H1 (cell line): ENCODE measurements at regions not wholly inside any gene's neighbourhood (a gene's known extent, or its start where the extent isn't known, plus 50 kb on each side); places are given as distances from the start of the nearest gene placed in this dataset.

ENCODE experiments used
- CTCF ChIA-PET: fragments of 300-600 bp; sonication (Branson Sonifier 250); formaldehyde crosslinking; loops from one replicate; lab custom pipeline; 2021; ENCODE audit not compliant: partially characterized antibody; lab: Charles Lee
- POLR2A ChIA-PET: fragments of 300-600 bp; sonication (Branson Sonifier 250); formaldehyde crosslinking; loops from one replicate; lab custom pipeline; 2021; ENCODE audit warnings: inconsistent platforms; ENCODE audit not compliant: partially characterized antibody; lab: Charles Lee
- DNase-seq, 2 experiments: peaks; one replicate each; pipeline versions ENCODE4 v3.0.0 to v3.0.0-alpha.2; 2010 to 2022; ENCODE audit warnings: low spot score in 2 of 2, low read depth in 1 of 2, mixed read lengths in 1 of 2
- FAIRE-seq: peaks from 2 replicates; lab custom pipeline; 2011; peaks lifted over from hg19 to GRCh38; lab: Jason Lieb, UNC
- H2AFZ ChIP-seq: 2 replicates; pipeline ENCODE4 v1.8.1; 2012; ENCODE audit warnings: low read length, inconsistent platforms
- H2AK5ac ChIP-seq: 2 replicates; pipeline ENCODE4 v1.6.1; 2013; ENCODE audit warnings: low read depth, low read length
- H2BK120ac ChIP-seq: replicated peaks from 2 replicates; pipeline ENCODE3; 2013; ENCODE audit warnings: low read depth, low read length, inconsistent platforms
- H2BK12ac ChIP-seq: 2 replicates; pipeline ENCODE4 v1.6.1; 2013; ENCODE audit warnings: low read depth, low read length
- H2BK15ac ChIP-seq: 2 replicates; pipeline ENCODE4 v1.6.1; 2013; ENCODE audit warnings: low read length
- H2BK20ac ChIP-seq: 2 replicates; pipeline ENCODE4 v1.6.1; 2013; ENCODE audit warnings: low read length
- H2BK5ac ChIP-seq: 2 replicates; pipeline ENCODE4 v1.6.1; 2013; ENCODE audit warnings: low read depth, low read length
- H3K14ac ChIP-seq: 2 replicates; pipeline ENCODE4 v1.6.1; 2013; ENCODE audit warnings: inconsistent platforms; ENCODE audit not compliant: insufficient read length
- H3K18ac ChIP-seq: 2 replicates; pipeline ENCODE4 v1.6.1; 2013; ENCODE audit warnings: low read length; ENCODE audit errors: extremely low read depth
- H3K23ac ChIP-seq: 2 replicates; pipeline ENCODE4 v1.6.1; 2013; ENCODE audit warnings: inconsistent platforms; ENCODE audit not compliant: insufficient read length
- H3K23me2 ChIP-seq: 2 replicates; pipeline ENCODE4 v1.6.1; 2013; ENCODE audit warnings: low read depth, low read length
- H3K27ac ChIP-seq: 2 replicates; pipeline ENCODE4 v1.6.1; 2011; ENCODE audit warnings: low read depth, low read length, inconsistent platforms
- H3K27me3 ChIP-seq, 4 experiments: replicated peaks in 1 of 4; 1 replicate in 1 of 4; 2 replicates in 3 of 4; pipeline versions ENCODE4 v1.6.1 to v1.8.1; 2011 to 2013; ENCODE audit warnings: low read length in 3 of 4, mild to moderate bottlenecking in 3 of 4, inconsistent platforms in 2 of 4, mixed read lengths in 2 of 4, moderate library complexity in 1 of 4; ENCODE audit not compliant: control insufficient read depth in 3 of 4, insufficient read depth in 3 of 4; ENCODE audit errors: extremely low read depth in 1 of 4
- H3K36me3 ChIP-seq, 4 experiments: 2 replicates each; pipeline versions ENCODE4 v1.6.1 to v1.8.1; 2011 to 2013; ENCODE audit warnings: mild to moderate bottlenecking in 4 of 4, low read length in 3 of 4, moderate library complexity in 2 of 4, control low read depth in 1 of 4, inconsistent platforms in 1 of 4; ENCODE audit not compliant: insufficient read depth in 4 of 4, control insufficient read depth in 2 of 4
- H3K4ac ChIP-seq: replicated peaks from 2 replicates; pipeline ENCODE3; 2013; ENCODE audit warnings: low read length, low read depth, mixed read lengths, inconsistent platforms; ENCODE audit not compliant: insufficient read length
- H3K4me1 ChIP-seq, 4 experiments: replicated peaks in 1 of 4; 1 replicate in 1 of 4; 2 replicates in 3 of 4; pipeline versions ENCODE4 v1.6.1 to v1.8.1; 2011 to 2013; ENCODE audit warnings: low read length in 3 of 4, inconsistent platforms in 2 of 4, mixed read lengths in 1 of 4; ENCODE audit not compliant: insufficient read depth in 4 of 4, control insufficient read depth in 3 of 4
- H3K4me2 ChIP-seq, 2 experiments: 2 replicates each; pipeline versions ENCODE4 v1.6.1 to v1.8.1; 2011 to 2013; ENCODE audit warnings: low read depth in 2 of 2, low read length in 2 of 2, control low read depth in 1 of 2, inconsistent platforms in 1 of 2, mild to moderate bottlenecking in 1 of 2; ENCODE audit not compliant: insufficient read depth in 1 of 2
- H3K4me3 ChIP-seq, 4 experiments: fragments of 200-600, 300-600 bp in 1 of 4; sonication (generic), shearing (Covaris generic), sonication (Bioruptor Twin) in 1 of 4; 2 replicates each; pipeline versions ENCODE4 v1.5.1 to v1.8.1; 2011 to 2016; ENCODE audit warnings: low read length in 4 of 4, low read depth in 3 of 4, control low read depth in 2 of 4, inconsistent platforms in 2 of 4, mild to moderate bottlenecking in 2 of 4, mixed read lengths in 1 of 4, moderate library complexity in 1 of 4; ENCODE audit not compliant: insufficient read depth in 2 of 4; ENCODE audit errors: extremely low read depth in 1 of 4
- H3K56ac ChIP-seq: replicated peaks from 2 replicates; pipeline ENCODE3; 2013; ENCODE audit warnings: low read depth, mild to moderate bottlenecking, mixed read lengths, low read length, inconsistent platforms; ENCODE audit not compliant: insufficient read length
- H3K79me1 ChIP-seq: 2 replicates; pipeline ENCODE4 v1.6.1; 2013; ENCODE audit warnings: low read depth, low read length, control low read depth
- H3K79me2 ChIP-seq, 2 experiments: 2 replicates each; pipeline versions ENCODE4 v1.6.1 to v1.8.1; 2012 to 2013; ENCODE audit warnings: low read length in 2 of 2, mild to moderate bottlenecking in 2 of 2, inconsistent platforms in 1 of 2; ENCODE audit not compliant: insufficient read depth in 2 of 2, control insufficient read depth in 1 of 2
- H3K9ac ChIP-seq, 4 experiments: replicated peaks in 1 of 4; 1 replicate in 1 of 4; 2 replicates in 3 of 4; pipeline versions ENCODE4 v1.6.1 to v1.8.1; 2011 to 2013; ENCODE audit warnings: low read depth in 3 of 4, low read length in 3 of 4, control low read depth in 2 of 4, mild to moderate bottlenecking in 2 of 4, moderate library complexity in 2 of 4, inconsistent platforms in 1 of 4; ENCODE audit errors: extremely low read depth in 1 of 4
- H3K9me3 ChIP-seq, 2 experiments: 2 replicates each; pipeline versions ENCODE4 v1.6.1 to v1.8.1; 2012 to 2013; ENCODE audit warnings: mild to moderate bottlenecking in 2 of 2, moderate library complexity in 2 of 2, control low read depth in 1 of 2, inconsistent platforms in 1 of 2, low read depth in 1 of 2, low read length in 1 of 2, mixed read lengths in 1 of 2; ENCODE audit not compliant: insufficient read depth in 2 of 2
- H4K20me1 ChIP-seq, 2 experiments: replicated peaks in 1 of 2; 2 replicates each; pipeline versions ENCODE3 to v1.8.1; 2011 to 2013; ENCODE audit warnings: inconsistent platforms in 2 of 2, low read length in 2 of 2, mild to moderate bottlenecking in 1 of 2; ENCODE audit not compliant: insufficient read depth in 2 of 2, control insufficient read depth in 1 of 2
- H4K5ac ChIP-seq: 2 replicates; pipeline ENCODE4 v1.6.1; 2013; ENCODE audit warnings: low read length, low read depth, mixed read lengths, inconsistent platforms; ENCODE audit not compliant: insufficient read length
- H4K8ac ChIP-seq: 2 replicates; pipeline ENCODE4 v1.8.0; 2013; ENCODE audit warnings: mild to moderate bottlenecking, moderate library complexity, low read length, inconsistent platforms; ENCODE audit not compliant: insufficient read depth; ENCODE audit errors: extremely low read depth
- H4K91ac ChIP-seq: replicated peaks from 2 replicates; pipeline ENCODE3; 2013; ENCODE audit warnings: low read length, mixed read lengths, inconsistent platforms; ENCODE audit not compliant: insufficient read length
- CREB1 ChIP-seq: IDR thresholded peaks from 2 replicates; pipeline ENCODE4 v1.6.1; 2012; ENCODE audit warnings: inconsistent platforms

DNA sequence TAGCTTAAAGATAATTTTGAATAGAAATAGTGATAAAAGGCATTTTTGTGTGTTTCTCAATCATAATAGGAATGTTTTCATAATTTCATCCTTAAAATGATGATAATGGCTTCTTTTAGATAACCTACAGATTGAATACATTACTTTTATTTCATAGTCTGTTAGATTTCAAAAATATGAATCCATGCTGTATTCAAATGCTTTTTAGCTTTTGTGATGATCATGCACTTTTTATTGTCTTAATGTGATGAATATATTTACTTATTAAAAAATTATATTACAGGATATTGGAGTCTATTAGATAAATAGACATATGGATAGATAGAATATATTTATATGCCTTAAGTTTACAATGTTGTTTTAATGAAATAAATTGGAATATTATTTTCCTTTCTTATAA lies 886.8 kb upstream of the NOVA1 start:
- Histone ChIP-seq H3K4me2 (no peak overlapping the region), H3K14ac (no peak overlapping the region), H2BK5ac (no peak overlapping the region), H3K18ac (no peak overlapping the region), H2AFZ (no peak overlapping the region), H3K23me2 (no peaks in the 10 kb centered on the region), H3K9ac (no peak overlapping the region), H2BK12ac (no peak overlapping the region), H3K27me3 (no peaks in the 10 kb centered on the region), H2BK120ac (no peak overlapping the region), H3K4ac (no peak overlapping the region), H2AK5ac (no peak overlapping the region), H4K20me1 (no peaks in the 10 kb centered on the region), H2BK15ac (no peak overlapping the region), H3K4me1 (no peaks in the 10 kb centered on the region), H3K23ac (no peak overlapping the region), H4K8ac (no peak overlapping the region), H3K4me3 (no peak overlapping the region), H2BK20ac (no peak overlapping the region), H4K5ac (no peak overlapping the region), H3K79me2 (no peaks in the 10 kb centered on the region), H3K36me3 (no peaks in the 10 kb centered on the region), H3K79me1 (no peaks in the 10 kb centered on the region), H3K27ac (no peak overlapping the region), H3K9me3 (no peaks in the 10 kb centered on the region), H3K56ac (no peak overlapping the region), H4K91ac (no peak overlapping the region)
- FAIRE-seq (no peak), DNase-seq (no peak)
- POLR2A ChIA-PET = no interaction called here
- TF ChIP-seq CREB1 = no peak
- CTCF ChIA-PET = no interaction called here
